Skin of body (tissue), 1 donor: ENCODE measurements at regions not wholly inside any gene's neighbourhood (a gene's known extent, or its start where the extent isn't known, plus 50 kb on each side); places are given as distances from the start of the nearest gene placed in this dataset.

Experiments
- DNase-seq: peaks from one replicate; lab custom pipeline; 2025; lab: John Stamatoyannopoulos, UW

DNA sequence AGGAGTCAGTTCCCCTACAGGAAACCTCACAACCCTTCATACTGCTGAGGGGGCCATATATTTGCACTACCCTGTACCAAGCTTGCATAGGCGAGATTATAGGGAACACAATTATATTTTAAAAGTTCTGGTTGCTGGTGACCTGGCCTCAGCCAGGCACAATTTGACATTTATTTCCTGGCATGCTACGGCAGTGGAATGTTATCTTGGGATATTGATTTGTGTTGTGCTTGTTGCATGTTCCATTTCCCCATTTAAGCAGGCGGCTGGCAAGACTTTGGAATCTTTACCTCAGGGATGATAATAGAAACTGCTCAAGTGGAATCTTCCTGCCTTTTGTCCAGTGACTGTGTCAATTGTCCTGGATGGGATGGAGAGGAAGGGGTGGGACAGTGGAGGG, 67.0 kb upstream of the RPS23 start:
- no peak for DNase-seq

- no peak for DNase-seq
Observed at GRCh38 chr5:82341325-82341724, 63.2 kb upstream of the RPS23 start.

DNA sequence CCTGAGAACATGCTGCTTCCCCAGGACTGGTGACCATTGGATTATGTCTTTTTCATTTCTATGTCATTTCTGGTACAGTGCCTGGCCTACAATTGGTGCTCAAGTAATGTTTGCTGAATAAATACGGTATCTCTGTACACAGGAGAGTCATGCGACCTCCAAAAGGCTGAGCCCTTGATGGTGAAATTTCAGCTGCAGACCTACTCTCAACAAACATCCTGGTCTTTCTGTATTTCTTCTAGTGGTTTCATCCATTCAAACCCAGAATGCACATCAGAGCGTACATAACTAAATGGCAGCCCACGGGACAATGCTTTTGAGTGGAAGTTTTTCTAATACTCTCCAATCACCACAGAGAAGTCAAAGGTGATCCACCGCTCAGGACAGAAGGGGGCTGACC, 62.6 kb upstream of the RPS23 start:
- no peak for DNase-seq

- peak; percentile 78 for DNase-seq
Observed at GRCh38 chr5:82339792-82340191, 61.6 kb upstream of the RPS23 start.

GRCh38 chr5:82338771-82339373, 60.7 kb upstream of the RPS23 start:
- DNase-seq: no peak

DNA sequence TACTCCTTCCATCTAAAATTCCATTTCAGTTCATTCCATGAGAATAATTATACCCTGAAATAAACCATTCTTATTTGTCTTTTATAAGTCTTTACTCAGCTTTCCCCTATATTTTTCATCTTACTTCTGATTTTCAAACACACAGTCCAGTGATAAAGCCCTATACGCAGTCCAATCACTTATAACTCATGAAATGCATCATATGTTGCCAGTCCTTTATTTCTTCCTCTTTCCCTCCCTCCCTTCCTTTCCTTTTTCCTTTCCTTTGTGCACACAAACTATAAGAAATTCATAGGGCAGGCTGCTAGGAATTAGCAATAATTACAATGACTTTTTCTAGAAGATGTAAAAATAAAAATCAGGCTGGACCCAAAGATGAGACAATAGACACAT, 58.8 kb upstream of the RPS23 start:
- DNase-seq: no peak

- DNase-seq: no peak
Observed at GRCh38 chr5:82336226-82336958, 58.2 kb upstream of the RPS23 start.

GRCh38 chr5:82335806-82336205, 57.7 kb upstream of the RPS23 start:
- DNase-seq: no peak

DNA sequence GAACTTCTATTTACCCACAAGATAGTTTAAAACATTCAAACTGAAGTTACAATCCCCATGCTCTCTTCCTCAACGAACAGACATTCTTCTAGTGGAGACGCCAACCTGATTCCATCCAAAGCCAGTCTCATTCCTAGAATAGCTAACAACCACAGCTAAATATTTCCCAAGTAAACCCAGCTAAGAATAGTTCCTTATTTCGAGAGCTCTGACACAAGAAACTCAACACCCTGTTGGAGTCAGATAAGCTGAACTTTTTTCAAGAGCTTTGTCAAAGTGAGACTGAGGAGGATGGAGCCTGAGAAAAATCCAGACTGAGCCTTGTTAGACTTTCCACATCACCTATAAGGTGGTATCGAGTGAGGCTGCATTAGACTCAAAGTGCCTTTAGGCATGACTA, 56.7 kb upstream of the RPS23 start:
- DNase-seq: peak; percentile 51

DNA sequence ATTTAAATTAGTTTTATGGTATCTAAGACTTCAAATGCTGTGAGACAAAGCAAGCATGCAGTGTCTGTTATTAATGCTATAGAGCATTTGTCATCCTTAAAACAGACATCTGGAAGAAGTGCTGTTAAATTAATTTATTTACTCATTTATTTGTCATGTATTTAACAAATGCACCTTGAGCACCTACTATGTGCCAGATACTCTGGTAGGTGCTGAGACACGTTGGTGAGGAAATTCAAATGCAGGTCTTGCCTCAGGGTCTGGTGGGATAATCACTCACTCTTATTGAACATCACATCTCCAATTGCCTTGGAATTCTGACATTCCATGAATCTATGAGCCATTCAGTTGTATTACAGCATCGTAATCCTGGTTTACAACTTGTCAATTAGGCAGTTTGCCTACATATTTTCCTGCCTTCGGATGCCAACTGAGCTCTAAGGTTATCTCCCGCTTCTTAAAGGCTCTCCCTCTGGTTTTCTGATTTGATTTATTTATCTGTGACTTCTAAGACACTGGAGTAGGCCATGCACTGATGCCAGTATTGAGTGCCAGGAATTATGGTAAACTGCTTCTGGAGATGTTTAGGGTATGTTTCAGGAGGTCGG, 56.0 kb upstream of the RPS23 start:
- DNase-seq: peak; percentile 57

GRCh38 chr5:82332886-82333615, 54.9 kb upstream of the RPS23 start:
- peak; percentile 33 for DNase-seq

- DNase-seq: peak; percentile 33
Observed at GRCh38 chr5:82332064-82332855, 54.1 kb upstream of the RPS23 start.

DNA sequence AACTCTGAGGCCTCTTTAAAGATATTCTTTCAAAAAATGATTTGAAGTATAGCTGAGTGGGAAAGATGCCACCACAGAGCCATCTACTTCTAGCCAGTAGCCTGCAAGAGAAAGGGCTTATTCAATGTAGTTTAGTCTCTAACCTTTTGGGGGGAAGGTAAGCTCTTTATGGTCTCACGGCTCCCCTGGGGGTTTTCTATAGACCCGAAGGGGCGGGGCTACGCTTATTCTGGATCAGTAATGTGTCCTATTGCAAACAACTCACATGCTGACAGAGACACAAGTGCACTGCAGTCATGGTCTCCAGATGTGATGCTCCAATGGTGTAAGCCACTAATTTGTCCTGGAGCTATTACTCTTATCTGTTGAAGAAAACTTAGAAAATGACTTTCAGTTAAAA, 53.4 kb upstream of the RPS23 start:
- DNase-seq: peak; percentile 30

DNA sequence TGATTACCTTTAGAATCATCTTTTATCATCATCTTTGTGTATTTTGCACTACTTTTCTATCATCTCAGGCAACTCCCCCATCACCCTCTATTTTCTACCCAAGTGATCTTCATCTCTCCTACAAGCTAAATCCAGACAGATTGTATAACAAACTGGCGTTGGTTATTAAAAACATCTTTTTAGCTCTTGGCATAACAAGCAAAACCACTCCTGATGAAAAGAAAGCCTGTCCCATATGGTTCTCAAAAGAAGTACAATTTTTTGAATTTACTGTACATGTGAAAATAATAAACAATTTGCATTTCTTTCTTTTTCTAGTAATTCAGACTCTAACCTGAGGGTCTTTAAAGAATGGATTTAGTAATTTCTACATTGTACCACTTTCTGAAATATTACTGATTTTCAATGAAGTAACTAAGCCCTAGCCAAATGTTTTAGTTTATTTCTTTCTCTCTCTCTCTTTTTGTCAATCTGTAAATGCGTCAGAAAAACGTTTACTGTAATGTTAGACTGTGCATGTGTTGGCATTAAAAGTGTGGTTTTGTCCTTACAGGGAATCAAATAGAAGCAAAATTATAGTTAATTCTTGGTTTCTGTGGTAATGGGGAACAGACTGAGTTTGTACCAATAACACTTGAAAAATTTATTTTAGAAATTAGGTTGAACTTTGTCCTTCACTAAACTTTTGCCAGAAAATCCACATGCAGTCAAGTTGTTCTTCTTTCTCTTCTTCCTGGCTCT, 52.5 kb upstream of the RPS23 start:
- peak; percentile 80 for DNase-seq

DNA sequence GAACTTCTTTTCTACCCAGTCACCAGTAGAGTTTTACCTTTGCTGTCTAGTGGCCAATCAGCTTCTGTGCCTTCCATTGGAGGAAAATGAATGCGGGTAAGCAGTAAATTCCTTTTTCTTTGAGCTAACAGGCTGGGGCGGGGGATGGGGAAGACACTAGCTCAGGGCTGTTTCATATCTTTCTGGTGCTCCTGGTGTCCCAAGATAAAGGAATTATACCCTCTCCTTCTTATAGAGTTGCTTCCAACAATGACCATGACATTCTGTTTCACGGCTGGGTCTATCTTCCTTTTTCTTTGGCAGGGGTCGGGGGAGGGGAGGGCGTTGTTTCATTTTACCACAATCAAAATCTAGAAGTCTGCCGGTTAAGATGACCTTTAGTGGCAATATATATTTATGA, 51.2 kb upstream of the RPS23 start:
- no peak for DNase-seq
